GM19463 (cell line): ENCODE measurements at regions not wholly inside any gene's neighbourhood (a gene's known extent, or its start where the extent isn't known, plus 50 kb on each side); places are given as distances from the start of the nearest gene placed in this dataset.

Experiments
- ATAC-seq: cut with Tn5 transposase; IDR thresholded peaks from one replicate; pipeline ENCODE4 v1.9.1; 2021; ENCODE audit warnings: mild to moderate bottlenecking, moderate library complexity; ENCODE audit not compliant: unreplicated experiment

DNA sequence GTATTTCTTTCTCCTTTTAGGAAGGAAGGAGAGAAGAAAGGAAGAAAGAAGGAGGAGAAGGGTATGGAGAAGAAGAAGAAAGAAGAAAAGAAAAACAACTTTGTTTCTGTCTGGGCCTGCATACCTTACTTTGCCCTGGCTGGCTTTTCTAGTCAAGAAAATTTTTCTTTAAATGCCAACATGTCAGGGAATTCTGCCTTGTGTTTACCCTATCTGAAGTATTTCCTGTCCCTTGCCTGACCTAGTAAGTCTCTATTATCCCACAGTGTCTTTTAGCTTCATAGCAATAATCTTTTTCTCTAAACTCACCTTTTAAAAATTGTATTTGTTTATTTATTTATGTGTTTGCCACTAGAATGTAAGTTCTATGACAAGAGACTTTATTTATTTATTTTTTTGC, 1864.1 kb downstream of the EFNA5 start:
- no peak for ATAC-seq

DNA sequence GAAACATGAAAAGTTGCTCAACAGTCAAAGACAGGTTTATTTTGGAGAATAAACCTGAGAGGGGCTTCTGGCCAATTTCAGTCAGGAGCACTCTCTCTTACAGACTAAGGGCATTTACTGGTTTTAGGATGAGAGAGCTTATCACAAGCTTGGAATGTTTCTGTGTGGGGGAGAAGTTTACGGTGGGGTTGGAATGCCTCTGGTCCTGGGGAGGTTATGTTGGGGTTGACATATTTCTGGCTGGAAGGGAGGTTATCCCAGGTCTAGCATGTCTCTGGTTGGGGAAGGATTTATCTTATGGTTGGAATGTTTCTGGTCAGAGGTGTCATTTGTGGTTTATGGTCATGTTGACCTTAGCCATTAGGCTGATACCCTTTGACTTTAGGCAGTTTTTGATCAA, 1867.3 kb downstream of the EFNA5 start:
- ATAC-seq = no peak

DNA sequence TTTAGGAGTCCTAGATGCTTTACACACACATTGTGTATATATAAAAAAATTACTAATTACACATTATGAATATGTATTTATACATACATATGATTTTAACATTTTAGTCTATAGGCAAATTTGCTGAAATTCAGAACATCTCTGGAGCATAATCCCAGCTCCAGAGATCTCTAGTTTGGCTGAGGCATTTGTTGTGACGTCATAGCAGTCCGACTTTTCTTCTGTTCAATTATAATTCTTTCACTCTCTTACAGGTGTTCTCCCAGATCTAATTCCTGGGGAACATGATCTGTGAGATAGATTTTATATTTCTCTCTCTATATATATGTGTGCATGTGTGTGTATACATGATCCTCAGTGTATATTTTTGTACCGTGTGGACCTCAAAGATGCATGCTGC, 1876.2 kb downstream of the EFNA5 start:
- ATAC-seq = no peak

DNA sequence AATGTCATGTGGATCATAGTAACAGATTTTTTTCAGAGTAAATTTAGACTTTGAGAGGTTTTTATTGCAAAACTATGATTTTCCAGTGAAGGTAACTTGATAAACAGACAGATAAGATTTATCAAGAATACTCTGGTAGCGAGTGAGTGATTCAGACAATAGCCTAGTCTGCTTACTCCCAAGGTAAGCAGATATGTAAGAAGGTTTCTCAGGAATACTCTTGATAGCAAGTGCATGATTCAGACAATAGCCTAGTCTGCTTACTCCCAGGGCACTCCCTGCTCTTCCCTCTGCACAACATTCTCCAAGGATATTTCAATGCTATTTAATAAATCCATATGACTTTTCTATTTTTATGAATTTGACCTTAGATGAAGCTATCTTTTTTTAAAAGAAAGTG, 1881.5 kb downstream of the EFNA5 start:
- ATAC-seq = no peak

DNA sequence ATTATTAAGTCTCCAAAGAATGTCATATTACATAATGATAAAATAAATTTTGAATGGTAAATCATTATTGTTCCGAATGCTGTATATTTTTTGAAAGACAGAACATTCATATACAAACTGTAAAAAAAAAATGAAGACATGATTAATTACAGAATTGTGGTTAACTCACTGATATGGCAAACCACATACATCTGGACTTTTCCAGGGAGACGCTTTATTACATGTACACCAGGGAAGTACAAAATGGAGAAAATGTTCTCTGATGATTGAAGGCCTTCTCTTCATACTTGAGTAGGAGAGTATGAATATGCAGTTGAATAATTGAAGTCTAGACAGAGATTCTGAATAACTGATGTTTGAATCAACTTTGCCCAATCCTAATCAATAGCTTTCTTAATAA, 1886.9 kb downstream of the EFNA5 start:
- no peak for ATAC-seq

DNA sequence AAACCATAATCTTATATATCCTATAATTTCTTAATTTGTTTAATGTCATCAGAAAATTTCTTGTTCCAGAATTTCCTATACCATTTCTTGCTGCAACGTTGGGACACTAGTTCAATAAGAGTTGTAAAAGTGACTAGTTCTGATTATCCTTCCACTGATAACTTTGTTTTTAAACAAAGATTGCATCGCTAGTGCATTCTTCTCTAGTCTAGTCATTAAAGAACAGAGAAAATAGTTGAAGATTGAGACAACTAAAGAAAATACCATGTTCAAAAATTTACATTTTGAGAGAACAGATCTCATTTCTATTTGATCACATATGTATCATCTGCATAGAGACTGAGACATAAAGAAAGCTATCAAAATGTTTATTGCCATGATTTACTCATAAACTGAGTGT, 1888.2 kb downstream of the EFNA5 start:
- no peak for ATAC-seq

DNA sequence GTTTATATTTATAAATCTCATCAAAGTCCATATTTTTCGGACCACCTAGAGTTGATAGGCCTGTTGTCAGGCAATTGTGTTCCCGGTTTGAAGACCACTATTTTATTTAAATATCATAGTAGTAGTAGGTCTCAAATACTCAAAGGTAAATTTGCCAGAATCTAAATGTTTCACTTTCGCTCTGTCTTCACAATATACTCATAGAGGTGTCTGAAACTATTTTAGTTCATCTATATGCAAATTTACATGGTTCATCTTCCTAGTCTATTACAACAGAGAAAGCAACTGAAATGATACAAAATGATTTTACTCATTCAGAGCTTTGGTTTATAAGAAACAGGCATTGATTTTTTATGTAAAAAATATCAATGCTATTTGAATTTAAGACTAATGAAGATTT, 1897.5 kb downstream of the EFNA5 start:
- ATAC-seq = no peak

DNA sequence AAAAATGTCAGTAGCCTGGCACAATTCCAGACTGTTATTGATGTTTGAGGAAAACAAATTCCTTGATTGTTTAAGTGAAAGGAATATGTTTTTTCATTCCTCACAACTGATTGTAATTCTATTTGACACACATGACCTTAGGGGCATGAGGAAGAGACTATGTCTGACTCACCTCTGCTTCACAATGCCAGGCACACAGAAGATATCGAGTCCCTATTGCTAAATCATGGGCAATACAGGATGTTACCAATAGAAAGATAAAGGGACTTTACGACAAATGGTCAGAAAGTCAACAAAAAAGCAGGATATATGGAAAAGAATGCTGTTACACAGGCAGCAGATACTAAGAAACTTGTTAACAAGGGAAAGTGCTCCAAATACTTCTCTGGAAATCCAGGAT, 1903.5 kb downstream of the EFNA5 start:
- ATAC-seq = no peak

DNA sequence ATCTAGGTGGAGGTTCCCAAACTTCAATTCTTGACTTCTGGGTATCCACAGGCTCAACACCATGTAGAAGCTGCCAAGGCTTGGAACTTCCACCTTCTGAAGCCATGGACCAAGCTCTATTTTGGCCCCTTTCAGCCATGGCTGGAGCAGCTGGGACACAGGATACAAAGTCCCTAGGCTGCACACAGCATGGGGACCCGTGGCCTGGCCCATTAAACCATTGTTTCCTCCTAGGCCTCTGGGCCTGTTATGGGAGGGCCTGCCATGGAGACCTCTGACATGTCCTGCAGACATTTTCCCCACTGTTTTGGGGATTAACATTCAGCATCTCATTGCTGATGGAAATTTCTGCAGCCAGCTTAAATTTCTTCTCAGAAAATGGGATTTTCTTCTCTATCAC, 1908.0 kb downstream of the EFNA5 start:
- ATAC-seq = no peak

DNA sequence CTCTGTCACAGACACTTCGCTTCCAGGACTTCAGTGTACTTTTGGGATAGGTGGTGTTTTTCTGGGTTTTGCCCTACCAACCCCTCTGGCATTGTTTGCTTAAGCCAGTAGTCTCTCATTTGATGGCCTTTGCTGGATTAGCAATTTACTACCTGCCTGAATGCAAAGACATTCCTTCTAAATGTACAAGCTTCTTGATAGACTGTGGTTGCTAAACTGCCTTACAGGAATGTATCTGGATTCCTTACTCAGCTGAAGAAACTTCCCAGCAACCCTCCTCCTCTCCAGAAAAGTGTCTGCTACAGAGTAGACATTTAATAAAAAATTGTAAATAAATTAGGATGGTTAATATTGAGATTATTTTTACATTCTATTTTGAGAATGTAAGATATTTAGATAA, 1916.7 kb downstream of the EFNA5 start:
- ATAC-seq = no peak

DNA sequence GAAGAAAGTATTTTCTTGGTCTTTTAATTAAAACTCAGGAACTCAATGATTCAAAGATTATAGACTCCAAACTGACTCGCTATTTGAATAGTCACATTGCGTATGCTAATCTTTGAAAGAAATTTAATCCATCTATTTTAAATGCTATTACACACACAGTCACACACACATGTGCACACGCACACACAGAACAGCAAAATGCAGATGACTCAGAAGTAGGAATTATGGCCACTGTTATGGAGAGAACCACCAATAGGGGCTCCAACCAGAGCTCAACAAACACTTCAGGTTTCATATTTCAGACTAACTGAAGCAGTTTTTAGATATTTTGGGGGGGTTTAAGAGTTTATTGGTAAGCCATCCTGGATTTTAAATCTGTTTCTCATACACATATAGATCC, 1917.9 kb downstream of the EFNA5 start:
- no peak for ATAC-seq

DNA sequence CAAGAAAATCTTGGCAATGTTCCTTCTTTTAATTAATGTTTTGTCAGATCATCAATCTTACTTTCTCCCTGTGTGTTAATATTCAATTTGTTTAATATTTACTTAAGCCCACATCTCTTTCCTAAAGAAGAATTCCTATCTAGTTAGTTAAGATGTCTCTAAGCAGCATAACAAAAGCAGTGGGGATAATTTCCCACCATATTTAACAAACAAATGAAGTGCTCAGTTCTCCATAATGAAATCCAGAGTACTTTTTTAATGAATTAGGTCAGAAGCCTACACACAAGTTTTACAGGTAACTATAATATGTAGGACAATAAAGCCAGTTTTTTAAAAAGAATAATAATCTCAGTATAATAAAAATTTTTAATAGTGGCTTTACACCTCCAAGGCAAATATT, 1918.8 kb downstream of the EFNA5 start:
- no peak for ATAC-seq

DNA sequence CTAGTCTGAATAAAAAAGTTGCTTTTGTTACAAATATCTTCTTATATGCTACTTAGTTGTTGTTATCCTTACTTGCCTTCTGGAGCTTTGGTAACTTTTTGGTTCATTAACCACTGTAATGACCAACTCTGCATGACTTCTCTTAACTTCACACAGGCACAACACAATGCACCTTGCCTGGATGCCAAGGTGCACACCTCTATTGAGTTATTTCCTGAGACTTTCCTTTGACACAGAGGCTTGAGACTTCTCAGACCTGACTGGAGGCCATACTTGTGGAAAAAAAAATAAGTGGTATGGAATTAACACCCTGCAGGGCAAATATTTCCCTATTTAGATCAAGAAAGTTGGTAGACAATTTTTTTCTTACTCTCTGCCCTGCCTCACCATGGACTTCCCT, 1925.6 kb downstream of the EFNA5 start:
- ATAC-seq = no peak

DNA sequence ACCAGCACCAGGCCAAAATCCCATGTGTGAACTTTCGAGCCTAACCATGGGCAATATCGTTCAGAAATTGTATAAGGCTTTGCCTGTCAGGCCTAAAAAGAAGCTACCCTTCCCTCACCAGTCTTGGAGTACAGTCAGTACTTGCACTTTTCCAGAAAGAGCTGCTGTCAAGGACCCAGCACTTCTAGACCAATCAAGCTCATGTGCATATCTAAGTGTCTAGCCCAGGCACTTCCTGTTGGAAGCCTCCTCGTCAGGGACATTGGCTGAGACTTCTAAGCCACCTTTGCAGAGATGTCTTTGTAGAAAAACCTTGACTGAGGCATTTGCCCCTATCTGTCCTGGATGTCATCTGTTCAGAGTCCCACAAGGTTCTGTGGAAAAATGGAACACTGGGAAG, 1930.5 kb downstream of the EFNA5 start:
- no peak for ATAC-seq

DNA sequence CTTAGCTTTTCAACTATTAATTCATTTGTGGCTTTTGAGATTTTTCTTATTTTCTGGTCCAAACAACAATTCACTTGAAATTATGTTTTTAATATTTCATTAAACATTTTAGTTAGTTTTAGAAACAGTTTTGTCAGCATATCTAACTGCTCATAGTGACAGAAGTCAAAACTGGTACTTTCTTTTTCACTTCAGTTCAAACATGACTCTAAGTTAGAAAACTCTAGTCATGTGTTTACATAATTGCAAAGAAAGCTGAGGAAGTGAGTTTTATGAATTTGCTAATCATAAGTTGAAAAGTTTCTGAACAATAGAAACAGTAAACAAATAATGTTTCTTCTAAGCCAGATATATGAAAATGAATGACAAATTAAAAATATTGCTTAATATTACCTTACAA, 1931.0 kb downstream of the EFNA5 start:
- no peak for ATAC-seq

DNA sequence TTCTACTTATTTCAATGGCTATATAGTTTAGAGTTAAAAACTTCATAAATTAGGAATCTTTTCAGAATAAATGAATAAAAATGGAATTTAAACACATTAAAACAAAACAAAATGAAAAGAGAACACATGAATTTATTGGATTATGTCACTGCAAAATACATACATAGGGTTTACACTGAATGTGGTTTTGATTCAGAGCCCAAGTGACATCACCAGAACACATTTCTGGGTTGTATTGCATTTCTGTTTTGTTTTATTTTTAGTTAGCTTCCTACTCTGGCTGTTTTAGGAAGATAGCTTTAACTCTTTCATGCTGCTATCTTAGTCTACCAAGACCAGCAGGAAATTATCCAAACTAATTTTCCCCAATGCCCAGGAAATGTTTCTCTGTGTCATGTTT, 1935.0 kb downstream of the EFNA5 start:
- no peak for ATAC-seq

DNA sequence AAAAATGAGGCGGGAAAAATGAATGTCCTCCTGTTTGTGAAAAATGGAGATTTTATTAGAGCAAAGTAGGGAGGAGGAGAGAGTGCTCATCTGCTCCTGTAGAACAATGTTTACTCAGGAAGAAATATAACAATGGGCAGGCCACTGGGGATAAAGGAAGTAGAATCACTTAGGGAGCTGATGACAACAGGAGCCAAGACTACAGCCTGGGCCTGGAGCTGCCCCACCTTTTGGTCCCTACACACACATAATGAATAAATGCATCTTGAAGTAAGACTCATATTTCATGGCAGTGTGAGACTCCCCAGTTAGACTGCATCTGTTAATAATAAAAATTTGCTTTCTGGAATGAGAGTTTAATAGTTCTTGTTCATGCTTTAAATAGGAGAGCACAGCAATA, 1939.8 kb downstream of the EFNA5 start:
- no peak for ATAC-seq

DNA sequence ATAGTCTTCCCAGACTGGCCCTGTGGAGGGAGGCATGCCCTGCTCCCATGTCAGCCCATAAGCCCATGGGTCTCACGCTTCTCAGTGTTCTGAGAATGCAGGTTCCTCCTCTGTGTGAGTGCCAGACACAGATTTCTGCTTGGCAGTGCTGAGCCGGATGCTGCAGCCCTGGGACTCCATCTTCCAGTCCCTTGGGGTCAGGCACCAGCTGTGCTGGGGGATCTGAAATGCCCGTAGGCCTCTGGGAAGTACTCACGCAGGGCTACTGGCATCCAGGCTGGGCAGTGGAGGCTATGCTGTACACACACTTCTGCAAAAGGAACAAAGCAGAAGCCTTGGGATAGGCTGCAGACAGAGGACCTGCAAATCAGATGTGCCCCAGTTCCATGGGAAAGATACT, 1944.6 kb downstream of the EFNA5 start:
- ATAC-seq = no peak

DNA sequence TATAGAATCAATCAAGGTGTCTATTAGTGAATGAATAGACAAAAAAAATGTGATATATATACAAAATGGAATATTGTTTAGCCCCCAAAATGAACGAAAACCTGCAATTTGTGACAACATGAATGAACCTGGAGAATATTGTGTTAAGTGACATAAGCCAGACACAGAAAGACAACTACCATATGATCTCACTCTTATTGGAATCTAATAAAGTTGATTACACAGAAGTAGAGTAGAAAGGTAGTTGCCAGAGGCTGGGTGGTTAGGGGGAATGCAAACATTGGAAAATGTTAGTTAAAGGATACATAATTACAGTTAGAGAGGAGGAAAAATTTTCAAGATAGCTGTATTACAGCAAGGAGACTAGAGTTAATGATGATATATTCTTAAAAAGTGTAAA, 1962.3 kb downstream of the EFNA5 start:
- no peak for ATAC-seq

DNA sequence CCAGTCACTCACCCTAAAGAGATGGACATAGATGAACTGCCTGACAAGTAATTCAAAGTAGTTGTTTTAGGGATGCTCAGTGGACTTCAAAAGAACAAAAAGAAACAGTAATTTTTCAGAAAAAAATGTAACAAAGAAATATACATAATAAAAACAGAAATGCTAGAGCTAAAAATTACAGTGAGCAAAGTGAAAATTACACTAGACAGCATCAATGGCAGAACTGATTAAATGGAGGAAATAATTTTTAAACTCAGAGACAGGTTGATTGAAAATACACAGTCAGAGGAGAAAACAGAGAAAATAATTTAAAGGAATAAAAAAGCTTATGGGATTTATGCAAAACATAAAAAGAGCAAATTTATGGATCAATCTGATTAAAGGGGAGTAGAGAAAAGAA, 1968.4 kb downstream of the EFNA5 start:
- ATAC-seq = no peak

DNA sequence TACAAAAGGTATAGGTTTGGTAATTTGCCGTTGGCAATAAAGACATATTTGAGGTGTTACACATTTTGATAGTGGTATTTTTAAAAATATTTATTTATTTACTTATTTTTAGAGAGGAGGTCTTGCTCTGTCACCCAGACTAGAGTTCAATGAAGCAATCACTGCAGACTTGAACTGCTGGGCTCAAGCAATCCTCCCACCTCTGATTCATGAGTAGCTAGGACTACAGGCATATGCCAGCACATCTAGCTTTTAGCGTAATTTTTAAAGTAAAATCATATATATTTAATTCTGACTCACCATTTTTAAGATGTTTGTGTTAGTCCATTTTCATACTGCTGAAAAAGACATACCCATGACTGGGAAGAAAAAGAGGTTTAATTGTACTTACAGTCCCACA, 1974.3 kb downstream of the EFNA5 start:
- ATAC-seq = no peak

DNA sequence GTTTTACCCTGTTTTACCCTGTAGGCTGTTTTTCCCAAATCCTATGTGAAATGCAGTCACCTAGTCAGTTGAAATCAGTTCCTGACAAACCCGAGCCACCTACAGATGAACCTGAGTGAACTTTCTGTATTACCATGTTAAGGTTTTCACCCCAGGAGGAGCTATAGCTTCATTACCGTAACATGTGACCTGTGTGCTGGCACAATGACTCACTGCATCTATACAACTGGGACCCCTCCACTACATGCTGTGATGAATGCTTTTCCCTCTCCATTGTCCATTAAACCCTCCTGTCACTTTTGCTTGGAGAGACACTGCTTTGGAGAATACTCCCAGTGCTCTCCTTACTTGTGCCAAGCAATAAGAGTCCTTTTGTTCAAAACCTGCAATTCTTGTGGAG, 1974.8 kb downstream of the EFNA5 start:
- ATAC-seq = no peak

DNA sequence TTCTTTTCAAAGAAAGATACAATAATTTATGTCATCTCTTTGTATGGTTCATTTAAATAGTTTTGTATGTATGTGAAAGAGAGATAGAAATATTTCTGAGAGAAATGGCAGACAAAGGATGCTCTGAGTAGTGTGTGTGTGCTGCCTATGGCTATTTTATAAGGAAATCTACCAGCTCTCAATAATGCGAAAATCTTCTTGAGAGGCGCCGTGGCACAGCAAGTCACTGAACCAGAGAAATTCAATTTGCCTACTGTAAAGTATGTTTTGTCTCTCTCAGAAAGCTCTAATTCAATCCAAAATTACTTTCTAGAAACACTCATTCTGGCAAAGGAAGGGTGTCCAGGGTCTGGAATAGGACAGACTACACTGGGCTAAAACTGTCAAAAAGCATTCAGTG, 1981.1 kb downstream of the EFNA5 start:
- ATAC-seq = no peak

DNA sequence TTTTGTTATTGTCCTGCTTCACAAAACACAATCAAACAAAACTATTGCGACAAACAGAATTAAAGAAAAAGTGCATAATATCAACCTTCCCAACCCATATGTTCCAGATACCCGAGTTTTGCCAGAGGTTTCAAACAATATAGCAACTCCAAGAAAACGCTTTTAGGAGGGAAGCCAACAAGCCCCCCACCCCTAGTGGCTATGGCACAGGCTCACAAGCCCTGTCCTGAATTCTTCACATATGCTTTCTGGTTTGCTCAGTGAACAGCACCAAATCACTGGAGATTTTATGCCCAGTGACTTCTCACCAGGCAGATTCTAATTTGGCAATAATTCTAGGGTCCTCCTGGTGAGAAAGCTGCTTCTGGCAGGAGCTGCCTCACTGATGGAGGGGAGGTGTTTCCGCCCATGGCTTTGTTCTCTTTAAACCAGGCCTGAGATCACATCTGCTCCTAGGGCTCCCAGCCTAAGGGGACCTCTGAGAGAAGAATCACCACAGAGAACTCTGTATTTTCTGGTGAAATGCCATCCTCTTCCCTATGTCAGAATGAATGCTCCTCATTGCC, 1982.4 kb downstream of the EFNA5 start:
- ATAC-seq = no peak
